Stimulated activated effector memory CD8-positive, alpha-beta T cell treated with anti-CD3 and anti-CD28 coated beads, Interleukin-12 subunit alpha, Interleukin-12 subunit beta, amount 100 ng/mL, for 72 hours (primary cell): ENCODE measurements at regions not wholly inside any gene's neighbourhood (a gene's known extent, or its start where the extent isn't known, plus 50 kb on each side); places are given as distances from the start of the nearest gene placed in this dataset.
"Not testable (repeated sequence)": the region's sequence is repeated elsewhere in the genome, so short reads cannot be mapped to it uniquely, and the experiment has no call there.

ENCODE experiments used
- ATAC-seq: fragments of 150-1000 bp; cut with Tn5 transposase; 2 replicates; pipeline ENCODE4 v1.10.0; 2021
- DNase-seq, 2 donors: peaks; one replicate each; pipeline ENCODE4 v3.0.0; 2021 to 2022; ENCODE audit warnings: low spot score in 2 of 2
- H3K27ac Mint-ChIP-seq: one replicate; pipeline ENCODE4 v1.8.0; 2022; ENCODE audit warnings: mild to moderate bottlenecking, mixed read lengths
- H3K36me3 Mint-ChIP-seq: one replicate; pipeline ENCODE4 v1.8.0; 2022; ENCODE audit warnings: mild to moderate bottlenecking, mixed read lengths
- H3K4me1 Mint-ChIP-seq: one replicate; pipeline ENCODE4 v1.8.0; 2022; ENCODE audit warnings: mixed read lengths
- H3K4me3 Mint-ChIP-seq: one replicate; pipeline ENCODE4 v1.8.0; 2022; ENCODE audit warnings: mild to moderate bottlenecking, mixed read lengths
- H3K9me3 Mint-ChIP-seq: one replicate; pipeline ENCODE4 v1.8.0; 2022; ENCODE audit warnings: mixed read lengths

DNA sequence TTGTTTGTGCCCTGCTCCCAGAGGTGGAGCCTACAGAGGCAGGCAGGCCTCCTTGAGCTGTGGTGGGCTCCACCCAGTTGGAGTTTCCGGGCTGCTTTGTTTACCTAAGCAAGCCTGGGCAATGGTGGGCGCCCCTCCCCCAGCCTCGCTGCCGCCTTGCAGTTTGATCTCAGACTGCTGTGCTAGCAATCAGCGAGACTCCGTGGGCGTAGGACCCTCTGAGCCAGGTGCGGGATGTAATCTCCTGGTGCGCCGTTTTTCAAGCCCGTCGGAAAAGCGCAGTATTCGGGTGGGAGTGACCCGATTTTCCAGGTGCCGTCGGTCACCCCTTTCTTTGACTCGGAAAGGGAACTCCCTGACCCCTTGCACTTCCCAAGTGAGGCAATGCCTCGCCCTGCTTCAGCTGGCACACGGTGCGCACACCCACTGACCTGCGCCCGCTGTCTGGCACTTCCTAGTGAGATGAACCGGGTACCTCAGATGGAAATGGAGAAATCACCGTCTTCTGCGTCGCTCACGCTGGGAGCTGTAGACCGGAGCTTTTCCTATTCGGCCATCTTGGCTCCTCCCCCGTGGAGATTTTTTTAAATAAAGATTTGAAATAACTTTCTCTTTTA is 189.2 kb upstream of the WSB1 start:
- H3K36me3 Mint-ChIP-seq, H3K4me1 Mint-ChIP-seq, H3K27ac Mint-ChIP-seq, H3K9me3 Mint-ChIP-seq, H3K4me3 Mint-ChIP-seq, ATAC-seq, DNase-seq: not testable (repeated sequence)

DNA sequence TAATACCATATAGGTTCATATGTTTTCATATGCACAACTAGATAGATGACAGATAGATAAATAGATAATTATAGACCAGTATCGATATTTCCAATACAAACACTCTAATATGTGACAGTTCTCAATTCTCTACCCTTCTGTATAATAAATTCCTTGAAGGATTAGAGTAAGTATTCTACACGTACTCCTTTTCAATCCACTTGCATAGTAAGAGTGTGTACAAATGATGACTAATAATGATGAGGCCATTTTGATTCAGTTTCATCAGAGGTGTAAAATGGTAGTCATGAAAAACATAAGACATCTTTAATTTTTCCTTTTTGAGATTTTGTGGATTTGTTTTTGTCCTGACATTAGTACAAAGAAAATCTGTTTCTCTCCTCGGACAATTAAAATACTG is 188.3 kb upstream of the WSB1 start:
- DNase-seq (no peak), ATAC-seq (no peak)
- Mint-ChIP-seq H3K36me3 (no peaks in the 10 kb centered on the region), H3K4me3 (no peak overlapping the region), H3K4me1 (no peaks in the 10 kb centered on the region), H3K27ac (no peak overlapping the region), H3K9me3 (no peaks in the 10 kb centered on the region)

DNA sequence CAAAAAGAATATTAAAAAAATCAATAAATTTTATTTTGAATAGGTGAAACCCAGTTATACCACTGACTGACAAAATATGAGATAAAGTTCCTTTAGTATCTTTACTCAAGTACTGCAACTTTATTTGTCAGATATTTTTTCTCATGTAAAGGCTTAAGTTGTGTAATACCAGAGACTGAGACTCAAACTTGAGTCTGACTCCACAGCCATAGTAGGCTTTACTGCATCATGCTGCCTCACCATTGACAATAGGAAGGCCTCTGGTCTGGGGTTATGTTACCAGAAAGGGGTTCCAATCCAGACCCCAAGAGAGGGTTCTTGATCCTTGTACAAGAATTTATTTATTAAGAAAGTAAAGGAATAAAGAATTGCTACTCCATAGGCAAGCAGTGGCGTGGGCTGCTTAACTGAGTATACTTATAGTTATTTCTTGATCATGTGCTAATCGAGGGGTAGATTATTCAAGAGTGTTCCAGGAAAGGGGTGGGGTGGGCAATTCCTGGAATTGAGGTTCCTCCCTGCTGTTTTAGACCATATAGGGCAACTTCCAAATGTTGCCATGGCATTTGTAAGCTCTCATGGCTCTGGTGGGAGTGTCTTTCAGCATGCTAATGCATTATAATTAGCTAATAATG is 187.4 kb upstream of the WSB1 start:
- H3K36me3 Mint-ChIP-seq, result no peaks in the 10 kb centered on the region
- no peak overlapping the region for H3K4me3 Mint-ChIP-seq
- no peaks in the 10 kb centered on the region for H3K9me3 Mint-ChIP-seq
- no peak overlapping the region for H3K27ac Mint-ChIP-seq
- H3K4me1 Mint-ChIP-seq, result no peaks in the 10 kb centered on the region
- ATAC-seq, result no peak
- no peak for DNase-seq

DNA sequence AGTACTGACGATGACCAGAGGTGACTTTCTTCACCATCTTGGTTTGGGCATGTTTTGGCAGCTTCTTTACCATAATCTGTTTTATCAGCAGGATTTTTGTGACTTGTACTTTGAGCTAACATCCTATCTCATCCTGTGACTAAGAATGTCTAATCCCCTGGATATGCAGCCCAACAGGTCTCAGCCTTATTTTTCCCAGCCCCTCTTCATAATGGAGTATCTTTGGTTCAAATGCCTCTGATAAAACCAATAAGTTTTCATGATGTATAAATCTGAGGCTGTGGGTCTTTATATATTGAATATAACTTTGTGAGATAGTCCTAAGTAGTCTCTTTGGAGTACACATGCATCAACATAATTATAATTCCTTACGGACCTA is 186.9 kb upstream of the WSB1 start:
- Mint-ChIP-seq H3K4me1 (no peaks in the 10 kb centered on the region), H3K9me3 (no peaks in the 10 kb centered on the region), H3K4me3 (no peak overlapping the region), H3K27ac (no peak overlapping the region), H3K36me3 (no peaks in the 10 kb centered on the region)
- DNase-seq (no peak), ATAC-seq (no peak)

DNA sequence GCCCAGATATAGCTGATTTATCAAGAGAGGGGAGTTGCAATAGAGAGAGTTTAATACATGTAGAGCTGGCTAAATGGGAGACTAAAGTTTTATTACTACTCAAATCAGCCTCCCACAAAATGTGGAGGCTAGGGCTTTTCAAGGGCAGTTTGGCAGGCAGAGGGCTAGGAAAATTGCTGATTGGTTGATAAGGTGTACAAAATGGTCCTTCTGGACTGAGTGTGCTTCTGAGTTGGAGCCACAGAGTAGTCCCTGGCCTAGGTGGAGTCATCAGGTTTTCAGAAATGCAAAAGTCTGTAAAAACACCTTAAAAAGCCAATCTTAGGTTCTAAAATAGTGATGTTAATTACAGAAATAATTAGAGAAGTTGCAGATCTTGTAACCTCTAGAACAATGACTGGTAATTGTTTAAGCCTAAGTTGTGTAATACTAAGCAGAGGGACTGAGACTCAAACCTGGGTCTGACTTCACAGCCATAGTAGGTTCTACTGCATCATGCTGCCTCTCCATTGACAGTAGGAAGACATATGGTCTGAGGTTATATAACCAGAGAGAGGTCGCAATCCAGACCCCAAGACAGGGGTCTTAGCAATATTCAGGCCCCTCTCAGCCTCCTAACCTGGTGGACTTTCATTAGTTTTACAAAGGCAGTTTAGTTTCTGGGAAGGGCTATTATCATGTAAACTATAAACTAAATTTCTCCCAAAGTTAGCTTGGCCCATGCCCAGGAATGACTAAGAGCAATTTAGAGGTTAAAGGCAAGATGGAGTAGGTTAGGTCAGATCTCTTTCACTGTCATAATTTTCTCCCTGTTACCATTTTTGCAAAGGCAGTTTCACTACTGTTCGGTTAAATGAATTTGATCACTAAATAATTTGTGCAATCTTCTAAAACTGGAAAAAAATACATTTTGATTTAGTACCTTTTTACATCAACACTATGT is 186.3 kb upstream of the WSB1 start:
- ATAC-seq, H3K4me1 Mint-ChIP-seq, DNase-seq, H3K9me3 Mint-ChIP-seq, H3K27ac Mint-ChIP-seq, H3K36me3 Mint-ChIP-seq, H3K4me3 Mint-ChIP-seq: not testable (repeated sequence)

DNA sequence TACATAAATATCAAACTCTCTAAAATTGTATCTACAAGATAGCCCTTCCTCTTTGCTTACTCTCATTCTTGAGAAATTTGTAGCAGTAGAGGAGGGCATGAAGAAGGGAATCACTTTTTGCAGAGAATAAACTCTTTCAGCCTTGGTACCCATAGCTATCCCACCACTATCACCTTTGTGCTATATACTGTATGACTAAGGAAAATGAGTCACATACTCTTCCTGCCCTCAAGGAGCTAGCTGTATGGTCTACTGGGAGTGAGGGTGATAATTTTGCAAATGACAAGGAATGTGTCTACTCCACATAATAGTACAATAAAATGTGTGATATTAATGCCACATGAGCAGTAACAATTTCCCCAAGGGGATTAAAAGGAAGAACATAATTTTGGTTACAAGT is 184.6 kb upstream of the WSB1 start:
- no peaks in the 10 kb centered on the region for H3K36me3 Mint-ChIP-seq
- no peak for DNase-seq
- H3K9me3 Mint-ChIP-seq, result no peaks in the 10 kb centered on the region
- H3K27ac Mint-ChIP-seq, result no peak overlapping the region
- H3K4me3 Mint-ChIP-seq, result no peak overlapping the region
- no peaks in the 10 kb centered on the region for H3K4me1 Mint-ChIP-seq
- no peak for ATAC-seq

DNA sequence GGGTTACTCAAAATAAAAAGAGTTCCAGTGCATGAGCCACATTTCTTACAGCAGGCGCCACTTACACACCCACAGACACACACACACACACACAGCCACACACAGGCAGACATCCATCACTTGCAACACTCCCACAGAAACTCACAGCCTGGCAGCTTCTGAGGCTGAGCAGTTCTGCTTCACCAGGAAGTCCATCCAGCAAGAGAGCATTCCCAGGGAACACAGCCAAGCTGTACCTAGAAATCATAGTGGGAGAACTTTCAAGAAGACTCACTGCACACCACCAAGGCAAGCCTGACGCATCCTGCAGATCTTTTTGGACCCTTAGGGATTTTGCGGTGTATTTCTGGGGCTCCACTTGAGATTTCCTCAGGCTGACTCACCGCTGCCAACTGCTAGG is 140.9 kb upstream of the WSB1 start:
- no peak for DNase-seq
- H3K9me3 Mint-ChIP-seq, result no peaks in the 10 kb centered on the region
- H3K36me3 Mint-ChIP-seq, result no peaks in the 10 kb centered on the region
- no peaks in the 10 kb centered on the region for H3K4me1 Mint-ChIP-seq
- H3K27ac Mint-ChIP-seq, result no peak overlapping the region
- ATAC-seq, result no peak
- no peak overlapping the region for H3K4me3 Mint-ChIP-seq

DNA sequence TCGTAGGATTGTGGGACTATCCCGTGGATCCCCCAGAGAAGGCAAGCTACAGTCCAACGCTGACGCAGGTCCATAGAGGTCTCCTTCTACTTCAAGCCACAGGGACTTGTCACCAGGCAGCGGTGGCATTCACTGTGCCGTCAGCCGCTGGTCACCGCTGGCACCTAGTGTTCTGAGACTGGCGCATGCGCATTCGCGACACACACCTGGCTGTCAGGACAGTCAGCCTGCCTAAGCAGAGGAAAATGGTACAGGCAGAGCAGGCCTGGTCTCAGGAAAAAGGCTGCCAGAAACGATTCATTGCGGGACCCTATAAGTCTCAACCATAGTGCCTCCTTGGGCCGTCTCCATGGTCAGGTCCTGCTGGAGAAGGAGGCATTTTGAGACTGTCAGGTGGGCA is 138.0 kb upstream of the WSB1 start:
- Mint-ChIP-seq H3K36me3 (no peaks in the 10 kb centered on the region), H3K4me3 (no peak overlapping the region), H3K4me1 (peaks cover 5% of the 10 kb centered on the region), H3K27ac (no peak overlapping the region), H3K9me3 (no peaks in the 10 kb centered on the region)
- DNase-seq (no peak), ATAC-seq (no peak)

DNA sequence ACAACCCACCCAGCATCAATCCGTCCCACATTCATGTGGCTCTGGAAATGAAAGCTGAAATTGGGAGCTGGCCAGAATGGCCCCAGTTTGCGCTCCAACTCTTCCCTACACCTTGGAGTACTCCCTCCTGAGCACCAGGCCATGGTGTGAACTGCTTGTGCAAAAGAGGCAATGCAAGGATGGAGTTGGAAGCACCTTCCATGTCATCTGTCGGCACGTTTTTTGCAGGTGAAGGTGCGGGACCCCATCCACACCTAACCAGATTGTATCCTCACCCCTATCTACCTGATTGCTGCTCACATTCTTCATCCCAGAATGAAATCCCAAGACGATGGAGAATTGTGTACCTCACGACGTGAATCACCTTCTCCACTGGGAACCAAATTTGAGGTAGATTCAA is 136.6 kb upstream of the WSB1 start:
- no peak for DNase-seq
- no peak for ATAC-seq
- Mint-ChIP-seq H3K27ac (no peak overlapping the region), H3K9me3 (no peaks in the 10 kb centered on the region), H3K4me3 (no peak overlapping the region), H3K4me1 (peaks cover 5% of the 10 kb centered on the region), H3K36me3 (no peaks in the 10 kb centered on the region)

DNA sequence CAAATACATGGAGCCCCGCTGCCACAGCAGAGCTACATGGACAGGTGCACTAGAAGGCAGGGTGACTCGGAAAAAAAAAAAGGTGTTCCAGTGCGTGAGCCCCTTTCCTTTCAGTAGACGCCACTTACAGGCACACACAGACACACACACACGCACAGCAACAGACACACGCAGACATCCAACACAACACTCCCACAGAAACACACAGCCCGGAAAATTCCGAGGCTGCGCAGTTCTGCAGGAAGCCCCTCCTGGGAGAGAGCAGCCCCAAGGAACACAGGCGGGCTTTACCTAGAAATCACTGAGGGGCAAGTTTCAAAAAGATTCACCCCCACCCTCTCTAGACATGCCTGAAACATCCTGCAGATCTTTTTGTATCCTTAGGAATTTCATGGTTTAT is 136.0 kb upstream of the WSB1 start:
- no peak overlapping the region for H3K4me3 Mint-ChIP-seq
- no peaks in the 10 kb centered on the region for H3K36me3 Mint-ChIP-seq
- no peaks in the 10 kb centered on the region for H3K9me3 Mint-ChIP-seq

DNA sequence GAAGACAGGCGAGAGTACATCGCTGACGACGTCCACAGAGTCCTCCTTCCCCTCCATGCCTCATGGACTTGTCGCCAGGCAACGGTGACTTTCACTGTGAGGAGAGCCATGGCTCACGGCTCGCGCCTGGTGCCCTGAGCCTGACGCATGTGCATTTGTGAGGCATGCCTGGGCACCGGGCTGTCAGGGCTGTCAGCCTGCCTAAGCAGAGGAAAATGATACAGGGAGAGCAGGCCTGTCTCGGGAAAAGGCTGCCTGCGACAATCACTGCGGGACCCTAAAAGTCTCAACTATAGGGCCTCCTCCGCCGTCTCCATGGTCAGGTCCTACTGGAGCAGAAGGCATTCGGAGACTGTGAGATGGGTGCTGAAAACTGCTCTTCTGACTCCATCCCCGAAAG is 135.5 kb upstream of the WSB1 start:
- DNase-seq (no peak), ATAC-seq (no peak)
- Mint-ChIP-seq H3K4me1 (peaks cover 5% of the 10 kb centered on the region), H3K36me3 (no peaks in the 10 kb centered on the region), H3K9me3 (no peaks in the 10 kb centered on the region), H3K4me3 (no peak overlapping the region), H3K27ac (no peak overlapping the region)

More for the DNA sequence above, 136.0 kb upstream of the WSB1 start:
- ATAC-seq, result no peak
- DNase-seq, result no peak
- no peak overlapping the region for H3K27ac Mint-ChIP-seq
- H3K4me1 Mint-ChIP-seq, result peaks cover 5% of the 10 kb centered on the region

DNA sequence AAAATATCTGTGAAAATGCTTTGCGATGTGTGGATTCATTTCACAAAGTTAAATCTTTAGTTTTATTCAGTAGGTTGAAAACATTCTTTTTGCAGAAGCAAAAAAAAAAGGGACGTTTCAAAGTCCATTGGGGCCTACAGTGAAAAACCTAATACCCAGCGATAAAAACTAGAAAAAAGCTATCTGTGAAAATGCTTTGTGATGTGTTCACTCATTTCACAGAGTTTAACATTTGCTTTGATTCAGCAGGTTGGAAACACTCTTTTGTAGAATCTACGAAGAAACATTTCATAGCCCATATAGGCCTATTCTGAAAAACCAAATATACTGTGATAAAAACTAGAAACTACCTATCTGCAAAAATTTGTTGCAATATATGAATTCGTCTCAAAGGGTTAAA is 113.6 kb upstream of the WSB1 start:
- Mint-ChIP-seq H3K27ac (no peak overlapping the region), H3K36me3 (no peaks in the 10 kb centered on the region), H3K4me3 (no peak overlapping the region), H3K4me1 (no peaks in the 10 kb centered on the region), H3K9me3 (peaks cover 4% of the 10 kb centered on the region)
- no peak for ATAC-seq
- no peak for DNase-seq

DNA sequence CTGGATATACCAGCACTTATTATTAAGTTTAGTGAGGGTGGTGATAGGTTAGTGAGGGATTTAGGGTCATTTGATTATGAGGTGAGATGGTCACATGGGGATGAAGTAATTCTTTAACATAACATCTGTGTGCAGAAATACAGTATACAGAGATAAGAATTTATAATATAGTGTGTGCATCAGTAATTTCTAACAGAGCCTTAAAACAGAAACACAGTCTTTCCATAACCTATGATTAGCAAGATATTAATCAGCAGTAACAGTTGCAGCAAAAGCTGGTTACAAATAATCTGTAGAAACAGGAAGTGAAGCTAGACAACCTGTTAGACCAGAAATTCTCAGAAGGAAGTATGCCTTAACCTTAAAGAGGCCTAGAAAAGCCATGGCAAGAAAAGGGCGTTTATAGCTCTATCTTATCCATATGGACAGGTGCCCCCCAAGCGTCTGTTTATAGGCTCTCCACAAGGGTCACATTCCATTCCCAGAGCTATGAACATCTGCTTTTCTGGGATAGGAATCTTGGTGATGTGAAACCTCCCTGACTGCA is 112.5 kb upstream of the WSB1 start:
- not testable (repeated sequence) for H3K4me1 Mint-ChIP-seq, H3K27ac Mint-ChIP-seq, DNase-seq, H3K9me3 Mint-ChIP-seq, H3K4me3 Mint-ChIP-seq, H3K36me3 Mint-ChIP-seq, ATAC-seq

DNA sequence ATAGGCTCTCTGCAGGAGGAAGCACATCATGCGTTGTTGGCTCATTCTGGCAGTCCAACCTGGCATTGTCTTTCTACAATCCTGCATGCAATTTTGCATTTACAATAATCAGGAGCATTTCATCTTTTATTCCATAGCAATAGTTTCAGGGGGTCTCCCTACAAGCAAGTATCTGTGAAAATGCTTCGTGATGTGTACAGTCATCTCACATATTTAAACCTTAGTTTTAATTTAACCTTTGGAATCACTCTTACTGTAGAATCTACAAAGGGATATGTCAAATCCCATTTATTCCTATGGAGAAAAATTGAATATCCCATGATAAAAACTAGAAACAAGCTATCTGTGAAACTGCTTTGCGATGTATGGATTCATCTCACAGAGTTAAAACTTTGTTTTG is 112.0 kb upstream of the WSB1 start:
- Mint-ChIP-seq H3K27ac (no peak overlapping the region), H3K4me3 (no peak overlapping the region), H3K9me3 (peaks cover 4% of the 10 kb centered on the region), H3K4me1 (no peaks in the 10 kb centered on the region), H3K36me3 (no peaks in the 10 kb centered on the region)
- DNase-seq, result no peak
- no peak for ATAC-seq

DNA sequence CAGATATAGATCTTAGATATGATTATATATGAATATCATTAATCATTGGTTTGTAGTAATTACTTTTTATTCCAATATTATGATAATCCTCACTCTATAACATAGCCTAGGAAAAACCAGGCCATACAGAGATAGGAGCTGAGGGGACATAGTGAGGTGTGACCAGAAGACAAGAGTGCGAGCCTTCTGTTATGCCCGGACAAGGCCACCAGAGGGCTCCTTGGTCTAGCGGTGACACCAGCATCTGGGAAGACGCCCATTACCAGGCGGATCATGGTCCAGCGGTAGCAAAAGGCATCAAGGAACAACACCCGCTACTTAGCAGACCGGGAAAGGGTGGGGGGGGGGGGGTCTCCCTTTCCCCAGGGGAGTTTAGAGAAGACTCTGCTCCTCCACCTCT is 96.4 kb upstream of the WSB1 start:
- H3K27ac Mint-ChIP-seq, DNase-seq, H3K36me3 Mint-ChIP-seq, H3K4me3 Mint-ChIP-seq, H3K9me3 Mint-ChIP-seq, ATAC-seq: not testable (repeated sequence)
- H3K4me1 Mint-ChIP-seq, result peaks cover 12% of the 10 kb centered on the region

DNA sequence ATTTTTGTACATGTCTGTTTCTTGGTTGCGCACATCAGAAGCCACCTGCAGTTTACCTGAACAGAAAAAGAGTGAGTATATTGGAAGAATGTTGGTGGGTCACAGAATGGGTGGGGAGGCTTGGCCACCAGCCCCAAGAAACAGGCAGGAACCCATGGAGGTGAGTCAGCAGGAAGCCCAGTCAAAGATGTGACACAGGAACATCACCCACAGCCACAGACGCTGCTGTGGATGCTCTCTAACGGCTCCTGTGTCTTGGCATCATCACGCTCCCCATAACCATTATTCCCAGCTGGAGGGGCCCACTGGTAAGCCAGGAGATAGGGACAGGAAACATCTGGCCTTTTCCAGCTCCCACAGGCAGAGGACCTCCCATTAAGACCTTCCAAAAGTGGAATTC is 94.0 kb upstream of the WSB1 start:
- Mint-ChIP-seq H3K9me3 (no peaks in the 10 kb centered on the region), H3K4me3 (no peak overlapping the region), H3K4me1 (peaks cover 12% of the 10 kb centered on the region), H3K36me3 (no peaks in the 10 kb centered on the region), H3K27ac (peak overlapping the region; percentile 86)
- ATAC-seq (peak; percentile 89), DNase-seq (no peak)
